ENCODE measurements at regions not wholly inside any gene's neighbourhood (a gene's known extent, or its start where the extent isn't known, plus 50 kb on each side); places are given as distances from the start of the nearest gene placed in this dataset.
"Not testable (repeated sequence)": the region's sequence is repeated elsewhere in the genome, so short reads cannot be mapped to it uniquely, and the experiment has no call there.

DNA sequence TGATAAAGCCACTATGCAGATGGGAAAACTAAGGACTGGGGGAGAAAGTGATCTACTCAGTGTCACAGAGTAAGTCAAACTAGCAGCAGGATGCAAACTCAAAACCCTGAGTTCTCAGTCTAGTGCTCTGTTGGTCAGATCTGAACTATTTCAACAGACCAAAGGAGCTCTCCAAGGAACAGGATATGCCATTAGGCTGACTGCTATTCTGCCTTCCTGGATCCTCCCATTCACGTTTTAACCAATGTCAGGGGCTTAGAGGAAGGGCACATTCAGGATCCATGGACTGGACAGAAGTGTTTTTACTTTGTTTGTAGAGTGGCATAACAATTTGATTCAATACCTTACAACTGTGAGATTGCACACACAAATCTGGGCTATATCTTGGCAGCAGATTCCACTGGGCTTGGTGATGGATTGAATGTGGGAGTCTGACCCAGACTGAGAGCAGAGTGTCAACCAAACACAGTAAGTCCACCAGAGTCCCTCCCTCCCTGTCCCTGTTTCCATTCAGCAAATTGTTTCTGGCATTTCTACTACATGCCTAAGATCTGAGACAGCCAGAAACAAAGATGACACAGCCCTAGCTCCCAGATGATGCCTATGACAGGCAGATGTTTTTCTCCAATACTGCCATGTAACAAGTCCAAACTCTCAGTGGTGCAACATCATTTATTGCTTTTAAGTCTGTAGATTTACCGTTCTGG lies 337.8 kb upstream of the CDH5 start:
- no peak for DNase-seq (ENCODE audit: low read depth in 4 of 4, low spot score in 1 of 4)

DNA sequence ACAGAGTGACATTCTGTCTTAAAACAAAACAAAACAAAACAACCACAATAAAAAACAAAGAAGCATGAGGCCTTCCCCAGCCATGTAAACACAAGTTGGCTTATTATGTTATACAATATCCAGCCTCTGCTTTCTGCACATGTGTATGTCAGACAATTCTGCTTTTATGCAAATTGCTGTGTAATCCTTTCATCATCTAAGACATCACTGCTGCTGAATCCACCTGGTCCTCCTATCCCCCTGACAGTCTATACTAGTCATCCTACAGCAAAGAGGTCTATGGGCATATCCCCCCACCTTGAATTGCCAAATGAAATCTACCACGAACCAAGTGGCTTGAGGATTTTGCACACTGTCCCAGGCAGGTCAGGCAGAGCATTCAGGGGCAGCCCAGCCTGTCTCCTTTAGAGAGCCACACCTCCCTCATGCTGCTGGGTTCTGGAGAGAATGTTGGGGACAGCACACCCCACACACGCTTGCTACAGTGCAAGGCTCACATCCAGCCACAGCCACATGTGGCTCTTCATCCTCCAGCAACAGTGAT lies 339.6 kb upstream of the CDH5 start:
- DNase-seq (ENCODE audit: low read depth in 4 of 4, low spot score in 1 of 4): no peak

DNA sequence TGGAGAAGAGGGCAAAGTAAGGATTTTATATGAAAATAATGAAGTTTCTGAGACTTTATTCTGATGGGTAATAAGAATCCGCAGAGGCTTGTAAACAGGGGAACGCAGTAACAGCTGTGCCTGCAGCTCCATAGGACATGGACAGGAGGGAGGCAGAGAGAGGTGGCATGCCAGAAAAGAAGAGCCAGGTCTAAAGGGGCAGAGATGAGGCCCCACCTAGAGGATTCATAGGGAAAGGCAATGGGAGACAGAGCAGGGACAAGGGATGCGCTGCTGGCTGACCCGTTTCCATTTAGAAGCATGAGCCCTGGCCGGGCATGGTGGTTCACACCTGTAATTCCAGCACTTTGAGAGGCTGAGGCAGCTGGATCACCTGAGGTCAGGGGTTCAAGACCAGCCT lies 340.3 kb upstream of the CDH5 start:
- no peak for DNase-seq (ENCODE audit: low read depth in 4 of 4, low spot score in 1 of 4)

DNA sequence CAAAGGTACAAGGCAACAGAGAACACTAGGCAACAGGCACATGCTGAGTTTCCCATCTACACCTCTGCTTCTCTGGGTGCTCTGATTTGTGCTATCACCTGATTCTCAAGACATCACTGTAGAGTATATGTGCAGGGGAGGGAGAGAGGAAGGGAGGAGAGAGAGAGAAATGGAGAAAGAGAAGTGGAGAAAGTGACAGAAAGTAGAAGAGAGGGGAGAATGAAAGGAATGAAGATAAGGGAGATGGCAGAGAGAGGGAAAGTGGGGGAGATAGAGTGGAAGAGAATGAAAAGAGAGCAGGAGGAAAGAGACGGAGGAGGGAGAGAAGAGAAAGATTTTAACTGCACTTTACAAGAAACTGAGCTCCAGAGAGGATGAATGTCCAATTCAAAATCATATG lies 340.7 kb upstream of the CDH5 start:
- no peak for DNase-seq (ENCODE audit: low read depth in 4 of 4, low spot score in 1 of 4)

DNA sequence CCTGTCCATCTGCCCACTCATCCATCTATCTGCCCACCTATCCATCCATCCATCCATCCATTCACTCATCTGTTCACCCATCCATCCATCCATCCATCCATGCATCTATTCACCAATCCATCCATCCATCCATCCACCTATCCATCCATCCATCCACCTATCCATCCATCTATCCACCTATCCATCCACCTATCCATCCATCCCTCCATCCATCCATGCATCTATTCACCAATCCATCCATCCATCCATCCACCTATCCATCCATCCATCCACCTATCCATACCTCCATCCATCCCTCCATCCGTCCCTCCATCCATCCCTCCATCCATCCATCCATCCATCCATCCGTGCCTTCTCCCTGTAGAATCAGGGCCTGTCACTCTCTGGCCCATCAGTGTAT lies 341.9 kb upstream of the CDH5 start:
- not testable (repeated sequence) for DNase-seq (ENCODE audit: low read depth in 4 of 4, low spot score in 1 of 4)

DNA sequence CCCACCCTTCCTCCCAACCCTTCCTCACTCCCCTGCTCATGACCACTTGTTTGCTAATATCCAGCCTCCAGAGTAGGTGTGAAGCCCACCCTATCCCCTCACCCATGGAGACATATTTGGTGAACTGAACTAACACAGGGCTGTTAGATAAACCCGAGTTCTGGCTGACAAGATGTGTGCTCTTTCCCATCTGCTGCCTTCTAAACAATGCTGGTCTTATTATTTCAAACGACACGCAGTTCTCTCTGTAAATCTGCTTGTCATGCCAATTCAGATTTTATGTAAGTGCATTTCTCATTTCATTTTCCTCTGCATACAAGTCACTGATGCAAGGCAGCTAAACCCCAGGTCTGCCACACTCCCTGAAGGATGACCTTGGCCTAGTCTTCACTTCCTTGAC lies 343.0 kb upstream of the CDH5 start:
- no peak for DNase-seq (ENCODE audit: low read depth in 4 of 4, low spot score in 1 of 4)

DNA sequence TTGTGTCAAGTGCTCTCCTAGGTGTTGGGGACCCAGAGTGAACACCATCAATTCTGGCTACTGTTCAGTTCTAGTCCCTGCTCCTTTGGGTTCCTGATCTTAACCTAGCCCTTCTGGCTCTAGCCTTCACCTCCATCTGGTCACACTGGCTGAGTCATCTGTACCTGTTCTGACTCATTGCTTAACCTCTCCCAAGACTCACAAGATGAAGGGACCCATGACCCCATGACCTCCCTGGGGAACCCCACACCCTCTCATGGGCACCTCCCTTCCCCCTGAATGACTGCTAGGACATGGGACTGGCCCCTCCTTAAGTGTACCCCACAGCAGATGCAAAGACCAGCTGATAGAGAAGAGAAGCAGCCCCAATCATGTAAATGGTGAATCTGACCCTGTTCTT lies 345.8 kb upstream of the CDH5 start:
- no peak for DNase-seq (ENCODE audit: low read depth in 4 of 4, low spot score in 1 of 4)

DNA sequence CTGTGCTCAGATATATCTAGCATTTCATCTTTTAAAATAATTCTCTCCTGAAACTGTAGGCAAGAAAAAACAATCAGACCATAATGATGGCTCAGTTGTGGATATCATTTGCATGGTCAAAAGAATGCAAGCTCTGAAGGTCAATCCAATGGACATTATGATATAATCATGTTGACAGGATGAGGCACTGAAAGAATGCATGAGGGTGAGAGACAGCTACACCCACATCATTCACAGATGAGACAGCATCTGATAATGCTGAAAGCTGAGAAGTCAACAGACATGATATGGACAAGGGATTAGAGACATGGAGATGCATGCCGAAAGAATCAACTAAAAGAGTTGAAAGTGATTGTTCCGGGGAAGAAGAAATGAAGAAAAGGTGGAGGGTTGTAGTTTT lies 346.4 kb upstream of the CDH5 start:
- DNase-seq (ENCODE audit: low read depth in 4 of 4, low spot score in 1 of 4): no peak

DNA sequence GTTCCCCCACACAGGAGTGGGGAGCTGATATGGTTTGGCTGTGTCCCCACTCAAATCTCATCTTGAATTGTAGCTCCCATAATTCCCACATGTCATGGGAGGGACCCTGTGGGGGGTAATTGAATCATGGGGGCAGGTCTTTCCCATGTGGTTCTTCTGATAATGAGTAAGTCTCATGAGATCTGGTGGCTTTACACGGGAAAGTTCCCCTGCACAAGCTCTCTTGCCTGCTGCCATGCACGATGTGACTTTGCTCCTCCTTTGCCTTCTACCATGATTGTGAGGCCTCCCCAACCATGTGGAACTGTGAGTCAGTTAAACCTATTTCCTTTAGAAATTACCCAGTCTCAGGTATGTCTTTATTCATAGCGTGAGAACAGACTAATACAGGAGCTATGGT lies 347.0 kb upstream of the CDH5 start:
- DNase-seq (ENCODE audit: low read depth in 4 of 4, low spot score in 1 of 4): not testable (repeated sequence)

DNA sequence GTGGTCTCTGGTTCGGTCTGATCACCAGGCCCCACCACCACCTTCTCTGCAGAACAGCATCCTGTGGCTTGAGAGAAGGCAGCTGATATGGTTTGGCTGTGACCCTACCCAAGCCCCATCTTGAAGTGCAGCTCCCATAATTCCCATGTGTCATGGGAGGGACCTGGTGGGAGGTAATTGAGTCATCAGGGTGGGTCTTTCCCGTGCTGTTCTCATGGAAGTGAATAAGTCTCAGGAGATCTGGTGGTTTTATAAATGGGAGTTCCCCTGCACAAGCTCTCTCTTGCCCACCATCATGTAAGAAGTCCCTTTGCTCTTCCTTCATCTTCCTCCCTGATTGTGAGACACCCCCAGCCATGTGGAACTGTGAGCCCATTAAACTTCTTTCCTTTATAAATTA lies 352.3 kb upstream of the CDH5 start:
- no peak for DNase-seq (ENCODE audit: low read depth in 4 of 4, low spot score in 1 of 4)

DNA sequence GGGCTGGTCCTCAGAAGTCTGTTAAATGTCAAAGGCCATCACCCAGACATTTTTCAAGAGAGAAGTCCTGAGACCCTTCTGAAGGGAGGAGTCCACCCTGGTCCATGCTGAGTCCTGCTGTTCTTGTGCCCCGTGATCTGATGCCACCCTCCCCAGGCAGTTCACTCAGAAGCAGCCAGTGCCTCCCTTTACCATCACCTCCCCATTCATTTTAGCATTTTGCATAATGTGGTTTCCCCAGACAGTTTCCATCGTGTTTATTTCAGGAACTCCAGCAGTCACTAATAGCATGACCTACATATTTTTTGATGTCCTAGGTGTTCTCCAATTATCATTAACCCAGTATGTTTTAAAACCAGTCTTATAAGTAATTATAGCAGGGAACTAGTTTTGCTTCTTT lies 353.0 kb upstream of the CDH5 start:
- DNase-seq (ENCODE audit: low read depth in 4 of 4, low spot score in 1 of 4): no peak

DNA sequence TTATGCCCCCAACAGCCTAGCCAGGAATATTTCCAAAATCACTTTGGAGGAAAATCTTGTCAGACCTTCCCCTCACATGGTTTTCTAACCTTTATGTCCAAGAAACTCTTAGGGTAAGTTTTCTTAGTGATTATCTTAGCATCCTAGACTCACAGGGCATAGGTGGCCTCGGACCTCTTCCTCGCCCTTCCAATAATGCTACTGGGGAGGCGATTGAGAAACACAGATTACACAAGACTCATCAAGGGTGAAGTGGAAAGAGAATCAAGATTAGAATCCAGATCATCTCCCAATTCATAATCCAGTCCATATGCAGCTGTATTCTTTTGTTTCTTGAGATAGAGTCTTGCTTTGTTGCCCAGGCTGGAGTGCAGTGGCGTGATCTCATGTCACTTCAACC lies 358.4 kb upstream of the CDH5 start:
- no peak for DNase-seq (ENCODE audit: low read depth in 4 of 4, low spot score in 1 of 4)

DNA sequence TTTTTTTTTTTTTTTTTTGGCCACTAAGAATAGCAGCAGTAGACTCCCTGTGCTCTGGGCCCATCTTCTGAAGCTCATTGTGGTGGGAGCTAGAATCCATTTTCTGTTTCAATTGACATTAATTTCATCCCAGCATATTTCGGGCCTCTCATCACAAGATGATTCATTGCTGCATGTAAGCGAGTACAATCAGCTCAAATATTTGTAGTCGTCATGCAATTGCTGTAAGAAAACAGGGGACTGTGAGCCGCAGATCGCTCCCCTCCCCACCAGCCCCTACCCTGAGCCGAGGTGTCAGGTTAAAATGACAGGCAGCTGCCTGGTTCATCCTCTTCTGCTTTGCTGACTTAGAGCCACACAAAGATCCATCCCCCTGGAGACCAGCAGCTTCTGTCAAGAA lies 358.8 kb upstream of the CDH5 start:
- no peak for DNase-seq (ENCODE audit: low read depth in 4 of 4, low spot score in 1 of 4)

DNA sequence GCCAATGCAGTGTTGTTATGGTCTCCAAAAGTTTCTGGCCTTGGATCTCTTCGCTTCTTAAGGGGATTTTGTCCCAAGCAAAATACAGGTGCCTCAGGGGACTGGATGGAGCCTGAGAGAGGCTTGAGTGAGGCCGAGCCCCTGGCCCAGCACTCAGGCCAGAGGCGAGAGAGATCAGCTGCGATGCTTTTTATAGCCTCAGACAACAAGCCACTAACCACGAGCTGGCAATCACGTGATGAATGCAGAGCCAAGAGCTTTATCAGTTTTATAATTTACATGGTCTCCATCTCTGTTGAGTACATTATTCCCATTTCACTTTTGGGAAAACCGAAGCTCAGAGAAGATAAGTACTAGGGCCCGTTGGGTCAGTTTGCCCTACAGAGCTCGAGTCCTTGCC lies 360.0 kb upstream of the CDH5 start:
- DNase-seq (ENCODE audit: low read depth in 4 of 4, low spot score in 1 of 4): no peak

DNA sequence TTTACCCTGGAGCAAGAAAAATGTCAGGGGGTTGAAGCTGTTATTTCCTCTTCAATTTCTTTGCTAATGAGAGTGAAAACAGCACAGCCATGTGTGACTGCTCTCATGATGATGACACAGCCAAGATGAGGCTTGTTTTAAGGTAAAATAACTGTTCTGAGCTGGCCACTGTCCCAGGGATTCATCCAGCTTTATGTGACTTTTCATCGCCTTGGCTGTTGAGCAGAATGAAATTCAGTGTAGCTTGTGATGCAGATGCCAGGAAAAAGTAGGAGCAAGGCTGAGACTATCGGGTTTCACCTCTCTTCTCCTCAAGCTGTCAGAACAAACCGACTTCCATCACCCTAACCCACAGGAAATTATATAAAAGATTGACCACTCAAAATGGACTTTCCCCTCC lies 361.8 kb upstream of the CDH5 start:
- DNase-seq (ENCODE audit: low read depth in 4 of 4, low spot score in 1 of 4): no peak

DNA sequence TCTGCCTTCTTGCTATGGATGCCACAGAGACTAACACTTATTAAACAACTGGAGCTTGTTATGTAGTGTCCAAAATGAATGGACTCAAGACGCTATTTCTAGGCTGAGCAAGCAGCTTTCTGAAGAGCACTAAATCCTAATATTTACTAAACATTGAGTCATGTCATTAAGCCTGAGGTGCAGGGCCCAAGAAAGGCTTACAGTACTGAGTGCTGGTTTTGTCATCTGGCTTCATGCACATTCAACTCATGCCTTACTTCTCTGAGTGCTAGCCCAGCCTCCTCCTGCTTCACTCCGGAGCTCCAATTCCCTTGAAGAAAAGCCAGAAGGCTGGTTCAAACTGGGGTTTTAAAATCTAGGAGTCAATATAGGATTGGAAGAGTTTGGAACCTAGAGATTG lies 363.3 kb upstream of the CDH5 start:
- DNase-seq (ENCODE audit: low read depth in 4 of 4, low spot score in 1 of 4): no peak

DNA sequence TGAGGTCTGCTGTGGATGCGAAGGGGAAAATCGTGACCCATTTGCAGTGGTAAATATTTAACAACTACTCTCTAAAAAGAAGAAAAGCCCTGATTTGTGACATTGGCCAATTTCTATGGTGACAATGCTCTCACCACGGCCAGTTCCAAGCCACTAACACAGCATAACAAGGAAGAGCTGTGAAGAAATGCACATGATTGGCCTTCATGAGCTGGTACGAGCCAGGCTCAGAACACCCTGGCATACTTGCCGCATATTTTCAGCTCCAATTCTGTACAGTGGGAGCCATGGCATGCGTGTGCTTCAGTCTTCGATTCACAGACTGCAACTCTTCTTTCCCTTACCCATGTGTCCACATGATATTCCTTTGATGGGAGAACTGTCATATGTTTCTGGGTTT lies 363.9 kb upstream of the CDH5 start:
- no peak for DNase-seq (ENCODE audit: low read depth in 4 of 4, low spot score in 1 of 4)

DNA sequence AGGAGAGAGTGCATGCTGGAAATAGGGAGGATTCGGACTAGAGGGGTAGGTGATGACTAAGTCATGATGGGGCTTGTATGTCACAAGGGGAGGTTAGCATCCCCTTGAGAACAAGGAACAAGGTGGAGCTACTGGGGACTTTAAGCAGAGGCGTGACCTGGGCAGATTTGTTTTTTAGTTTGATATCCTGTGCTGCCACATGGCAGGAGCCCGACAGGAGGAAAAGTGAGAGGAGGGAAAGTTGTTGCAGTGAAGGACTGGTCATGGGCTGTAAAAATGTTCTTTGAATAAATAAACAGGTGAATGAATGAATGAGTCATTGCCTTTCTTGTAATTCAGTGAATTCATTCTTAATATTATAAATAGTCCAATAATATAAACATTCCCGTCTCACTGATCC lies 365.1 kb upstream of the CDH5 start:
- no peak for DNase-seq (ENCODE audit: low read depth in 4 of 4, low spot score in 1 of 4)

DNA sequence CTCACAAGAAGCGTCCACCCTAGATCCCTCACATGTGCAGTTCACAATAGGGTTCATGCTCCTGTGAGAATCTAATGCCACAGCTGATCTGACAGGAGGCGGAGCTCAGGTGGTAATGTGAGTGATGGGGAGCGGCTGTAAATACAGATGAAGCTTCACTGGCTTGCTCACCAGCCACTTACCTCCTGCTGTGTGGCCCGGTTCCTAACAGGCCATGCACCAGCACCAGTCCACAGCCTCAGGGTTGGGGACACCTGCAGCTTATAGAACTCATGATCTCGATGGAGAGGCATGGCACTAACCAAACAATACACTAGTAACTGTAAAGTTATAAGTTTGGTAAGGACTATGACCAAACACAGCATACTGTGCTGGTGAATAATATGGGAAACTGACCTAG lies 368.0 kb upstream of the CDH5 start:
- no peak for DNase-seq (ENCODE audit: low read depth in 4 of 4, low spot score in 1 of 4)

DNA sequence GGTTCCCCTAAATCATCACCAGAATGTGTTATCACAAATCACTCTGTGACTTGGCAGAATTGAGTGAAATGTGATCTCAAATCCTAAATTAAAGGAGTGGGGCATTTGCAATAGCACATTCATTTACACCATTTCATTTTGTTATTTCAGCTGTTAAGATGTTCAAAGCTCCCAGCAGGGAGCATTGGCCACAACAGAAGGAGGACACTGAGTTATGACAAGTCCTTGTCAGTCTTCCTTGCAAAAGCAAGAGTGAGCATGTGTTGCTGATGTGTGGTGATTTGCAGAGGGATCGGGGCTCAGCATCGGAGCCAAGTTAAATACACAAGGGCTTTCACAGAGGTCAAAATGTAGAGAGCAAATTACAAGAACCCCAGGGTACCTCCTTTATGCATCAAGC lies 372.2 kb upstream of the CDH5 start:
- no peak for DNase-seq (ENCODE audit: low read depth in 4 of 4, low spot score in 1 of 4)

DNA sequence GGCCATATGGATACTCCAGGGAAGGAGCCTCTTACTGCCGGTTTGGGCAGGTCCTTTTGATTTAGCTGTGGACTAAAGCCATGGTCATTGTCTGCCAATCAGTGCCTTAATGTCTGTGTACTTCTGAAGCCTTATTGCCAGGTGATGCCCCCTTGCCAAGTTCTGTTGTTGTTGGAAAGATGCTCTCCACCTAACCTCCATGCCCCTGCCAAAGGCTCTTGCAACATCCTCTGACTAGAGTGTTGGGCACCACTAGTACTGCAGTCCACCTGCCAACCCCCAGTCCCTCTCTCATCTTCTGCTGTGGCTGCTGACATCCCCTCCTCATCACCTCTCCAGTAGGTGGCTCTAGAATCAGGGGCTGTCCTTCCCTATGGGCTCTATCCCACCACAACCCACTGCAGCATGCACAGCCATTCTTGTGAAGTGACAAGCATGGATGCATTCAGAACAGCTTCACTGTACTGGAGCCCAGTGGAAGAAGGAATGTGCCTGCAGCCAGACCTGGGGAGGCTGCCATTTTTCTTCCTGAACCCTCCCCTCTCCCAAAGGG lies 375.3 kb upstream of the CDH5 start:
- DNase-seq (ENCODE audit: low read depth in 4 of 4, low spot score in 1 of 4): no peak

DNA sequence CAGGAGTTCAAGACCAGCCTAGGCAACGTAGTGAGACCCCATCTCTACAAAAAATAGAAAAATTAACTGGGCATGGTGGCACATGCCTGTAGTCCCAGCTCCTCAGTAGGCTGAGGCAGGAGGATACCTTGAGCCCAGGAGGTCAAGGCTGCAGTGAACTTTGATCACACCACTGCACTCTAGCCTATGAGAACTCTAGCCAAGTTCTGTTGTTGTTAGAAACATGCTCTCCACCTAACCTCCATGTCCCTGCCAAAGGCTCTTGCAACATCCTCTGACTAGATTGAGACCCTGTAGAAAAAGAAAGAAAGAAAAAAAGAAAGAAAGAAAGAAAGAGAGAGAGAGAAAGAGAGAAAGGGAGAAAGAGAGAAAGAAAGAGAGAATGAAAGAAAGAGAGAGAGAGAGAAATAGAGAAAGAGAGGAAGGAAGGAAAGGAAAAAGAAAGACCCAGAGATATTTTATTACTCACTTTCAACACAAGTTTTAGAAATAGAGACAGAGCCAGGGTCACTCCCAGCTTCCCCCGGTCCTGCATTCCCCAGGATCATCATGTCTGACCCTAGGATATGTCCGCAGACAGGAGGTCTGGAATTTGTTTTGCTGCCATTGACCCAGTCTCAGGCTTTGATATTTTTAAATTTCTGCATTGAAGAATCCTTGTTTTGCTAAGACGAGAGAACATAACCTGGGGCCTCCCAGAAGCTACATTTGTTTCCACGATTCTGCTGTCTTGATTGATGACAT lies 376.5 kb upstream of the CDH5 start:
- no peak for DNase-seq (ENCODE audit: low read depth in 4 of 4, low spot score in 1 of 4)
